ENCODE measurements at regions not wholly inside any gene's neighbourhood (a gene's known extent, or its start where the extent isn't known, plus 50 kb on each side); places are given as distances from the start of the nearest gene placed in this dataset.

- DNase-seq (ENCODE audit: low read depth) (no peak), FAIRE-seq (no peak)
- Histone ChIP-seq H3K4me3 (ENCODE audit: low read depth, low read length) (no peak overlapping the region), H3K36me3 (ENCODE audit: control insufficient read depth, insufficient read depth, low read length) (no peaks in the 10 kb centered on the region), H3K27me3 (ENCODE audit: control insufficient read depth, insufficient read depth, low read length) (no peaks in the 10 kb centered on the region)
- no peak for TF ChIP-seq CTCF (IDR thresholded peaks at IDR 0.05; ENCODE audit: insufficient read depth, low read length, severe bottlenecking)
These were observed 137.0 kb downstream of the CPZ start for GRCh38 chr4:8729408-8730149.

GRCh38 chr4:8728536-8729407, 136.2 kb downstream of the CPZ start:
- H3K36me3 ChIP-seq (ENCODE audit: control insufficient read depth, insufficient read depth, low read length), result no peaks in the 10 kb centered on the region
- H3K4me3 ChIP-seq (ENCODE audit: low read depth, low read length), result no peak overlapping the region
- FAIRE-seq (no peak), DNase-seq (ENCODE audit: low read depth) (no peak)
- TF ChIP-seq CTCF (IDR thresholded peaks at IDR 0.05; ENCODE audit: insufficient read depth, low read length, severe bottlenecking), result no peak
- no peaks in the 10 kb centered on the region for H3K27me3 ChIP-seq (ENCODE audit: control insufficient read depth, insufficient read depth, low read length)

GRCh38 chr4:8727546-8728510, 135.3 kb downstream of the CPZ start:
- no peak for DNase-seq (ENCODE audit: low read depth)
- H3K27me3 ChIP-seq (ENCODE audit: control insufficient read depth, insufficient read depth, low read length), result no peaks in the 10 kb centered on the region
- H3K36me3 ChIP-seq (ENCODE audit: control insufficient read depth, insufficient read depth, low read length), result no peaks in the 10 kb centered on the region
- no peak for TF ChIP-seq CTCF (IDR thresholded peaks at IDR 0.05; ENCODE audit: insufficient read depth, low read length, severe bottlenecking)
- no peak overlapping the region for H3K4me3 ChIP-seq (ENCODE audit: low read depth, low read length)
- FAIRE-seq, result no peak

GRCh38 chr4:8727131-8727530, 134.6 kb downstream of the CPZ start:
- DNase-seq (ENCODE audit: low read depth), result no peak

More at GRCh38 chr4:8727131-8727530, 134.6 kb downstream of the CPZ start:
- Histone ChIP-seq H3K36me3 (ENCODE audit: control insufficient read depth, insufficient read depth, low read length) (no peaks in the 10 kb centered on the region), H3K4me3 (ENCODE audit: low read depth, low read length) (no peak overlapping the region), H3K27me3 (ENCODE audit: control insufficient read depth, insufficient read depth, low read length) (no peaks in the 10 kb centered on the region)
- FAIRE-seq, result no peak
- TF ChIP-seq CTCF (IDR thresholded peaks at IDR 0.05; ENCODE audit: insufficient read depth, low read length, severe bottlenecking), result no peak
